GM12878 (cell line): ENCODE measurements at regions not wholly inside any gene's neighbourhood (a gene's known extent, or its start where the extent isn't known, plus 50 kb on each side); places are given as distances from the start of the nearest gene placed in this dataset.

Experiments used
- ATAC-seq: fragments of 200-7000 bp; cut with Tn5 transposase; 3 replicates; pipeline ENCODE4 v1.9.1; 2020; ENCODE audit warnings: mild to moderate bottlenecking, moderate library complexity
- BruUV-seq: library from RNA; stranded (reverse); fragments of 400-500 nt; replicated peaks from 2 replicates; lab custom pipeline; 2021; lab: Mats Ljungman, UMichigan
- CTCF ChIA-PET: fragments of 300-600 bp; sonication (Branson Sonifier 250); formaldehyde crosslinking; extraction: SDS; loops from one replicate; lab custom pipeline; 2021; ENCODE audit warnings: inconsistent platforms; lab: Yijun Ruan, JAX
- POLR2A ChIA-PET: fragments of 350-600 bp; formaldehyde crosslinking; extraction: SDS; loops from one replicate; lab custom pipeline; 2021; ENCODE audit warnings: inconsistent platforms; lab: Charles Lee
- RAD21 ChIA-PET: fragments of 300-600 bp; sonication (Branson Sonifier 250); formaldehyde crosslinking; loops from one replicate; lab custom pipeline; 2023; ENCODE audit warnings: antibody characterized with exemption; ENCODE audit not compliant: unreplicated experiment; lab: Charles Lee
- SMC1A ChIA-PET: fragments of 300-600 bp; sonication (Branson Sonifier 250); formaldehyde crosslinking; loops from one replicate; lab custom pipeline; 2023; ENCODE audit not compliant: unreplicated experiment, uncharacterized antibody; lab: Charles Lee
- DNase-seq: peaks from one replicate; pipeline ENCODE4 v3.0.0-alpha.2; 2011; ENCODE audit warnings: low read depth, low spot score
- FAIRE-seq: peaks from 3 replicates; lab custom pipeline; 2011; peaks lifted over from hg19 to GRCh38; lab: Jason Lieb, UNC
- H2AFZ ChIP-seq: 2 replicates; pipeline ENCODE4 v1.6.0; 2011; ENCODE audit warnings: low read depth, low read length, control low read depth; ENCODE audit not compliant: control insufficient read depth
- H3K27ac ChIP-seq: 2 replicates; pipeline ENCODE4 v1.5.1; 2011; ENCODE audit warnings: control low read depth; ENCODE audit not compliant: control insufficient read depth, insufficient read depth
- H3K27me3 ChIP-seq, 2 experiments: replicated peaks in 1 of 2; 2 replicates each; pipeline versions ENCODE4 v1.6.0 to v1.6.1; 2011; ENCODE audit warnings: low read length in 1 of 2; ENCODE audit not compliant: control insufficient read depth in 2 of 2, insufficient read depth in 2 of 2
- H3K36me3 ChIP-seq, 2 experiments: 2 replicates each; pipeline ENCODE4 v1.5.1; 2011; ENCODE audit warnings: low read length in 1 of 2; ENCODE audit not compliant: control insufficient read depth in 2 of 2, insufficient read depth in 2 of 2
- H3K4me1 ChIP-seq: 2 replicates; pipeline ENCODE4 v1.6.1; 2011; ENCODE audit warnings: mild to moderate bottlenecking, low read length, moderate library complexity, mixed read lengths; ENCODE audit not compliant: control insufficient read depth, insufficient read depth
- H3K4me2 ChIP-seq: 2 replicates; pipeline ENCODE4 v1.6.0; 2011; ENCODE audit warnings: control low read depth; ENCODE audit not compliant: control insufficient read depth, insufficient read depth
- H3K4me3 ChIP-seq: fragments of 200-600 bp; sonication (generic); 2 replicates; pipeline ENCODE4 v1.5.1; 2016
- H3K79me2 ChIP-seq: 2 replicates; pipeline ENCODE4 v1.6.0; 2011; ENCODE audit warnings: low read length; ENCODE audit not compliant: control insufficient read depth, insufficient read depth
- H3K9ac ChIP-seq: 2 replicates; pipeline ENCODE4 v1.8.0; 2011; ENCODE audit warnings: low read length, control low read depth, mixed read lengths; ENCODE audit not compliant: control insufficient read depth, insufficient read depth
- H3K9me3 ChIP-seq: replicated peaks from 3 replicates; pipeline ENCODE4 v1.5.1; 2011; ENCODE audit warnings: mild to moderate bottlenecking, low read length; ENCODE audit not compliant: control insufficient read depth, insufficient read depth
- H4K20me1 ChIP-seq: 2 replicates; pipeline ENCODE4 v1.6.0; 2011; ENCODE audit not compliant: control insufficient read depth, insufficient read depth
- BCL11A ChIP-seq: IDR thresholded peaks from 2 replicates; pipeline ENCODE4 v1.6.1; 2011; ENCODE audit warnings: low read depth, low read length
- MEF2A ChIP-seq: IDR thresholded peaks from 2 replicates; pipeline ENCODE4 v1.6.1; 2011; ENCODE audit warnings: low read depth, mild to moderate bottlenecking, low read length, moderate library complexity; ENCODE audit not compliant: insufficient read depth
- MTA2 ChIP-seq: fragments of 450-650 bp; IDR thresholded peaks from 2 replicates; pipeline ENCODE4 v1.6.1; 2016; ENCODE audit warnings: low read depth, mild to moderate bottlenecking, moderate library complexity
- MYB ChIP-seq: fragments of 150-350 bp; IDR thresholded peaks from 2 replicates; pipeline ENCODE4 v1.6.1; 2014; ENCODE audit warnings: mild to moderate bottlenecking, low read depth, low read length, borderline replicate concordance
- YBX1 ChIP-seq: fragments of 450-650 bp; IDR thresholded peaks from 2 replicates; pipeline ENCODE4 v1.6.1; 2016; ENCODE audit warnings: antibody characterized with exemption
- ZNF24 ChIP-seq: fragments of 450-650 bp; IDR thresholded peaks from 2 replicates; pipeline ENCODE4 v1.6.1; 2017; ENCODE audit warnings: antibody characterized with exemption, mild to moderate bottlenecking
- WGBS: methylation state at CpG from one replicate; pipeline ENCODE4 v1.1.6; 2016; ENCODE audit warnings: low lambda C conversion rate; ENCODE audit not compliant: insufficient replicate concordance, insufficient coverage; ENCODE audit errors: missing lambda C conversion rate; 5-methylcytosine and 5-hydroxymethylcytosine counted together
- in situ Hi-C: fragments of 300-500 bp; cut with MboI; formaldehyde crosslinking; loops from 9 replicates; pipeline ENCODE4 v1.14.3; 2018; ENCODE audit warnings: mixed read lengths
- intact Hi-C: fragments of 100-400 bp; cut with micrococcal nuclease; formaldehyde crosslinking; loops from one replicate; pipeline ENCODE4 v1.14.2; 2022; ENCODE audit not compliant: unreplicated experiment
- TF ChIP-seq, protein P1 (sequence below): fragments of 150-350 bp; IDR thresholded peaks from 2 replicates; pipeline ENCODE4 v1.6.1; 2016; ENCODE audit warnings: low read depth, low read length
- TF ChIP-seq, protein P2 (sequence below): fragments of 450-650 bp; IDR thresholded peaks from 2 replicates; pipeline ENCODE4 v1.6.1; 2017; ENCODE audit warnings: mild to moderate bottlenecking, moderate library complexity

DNA sequence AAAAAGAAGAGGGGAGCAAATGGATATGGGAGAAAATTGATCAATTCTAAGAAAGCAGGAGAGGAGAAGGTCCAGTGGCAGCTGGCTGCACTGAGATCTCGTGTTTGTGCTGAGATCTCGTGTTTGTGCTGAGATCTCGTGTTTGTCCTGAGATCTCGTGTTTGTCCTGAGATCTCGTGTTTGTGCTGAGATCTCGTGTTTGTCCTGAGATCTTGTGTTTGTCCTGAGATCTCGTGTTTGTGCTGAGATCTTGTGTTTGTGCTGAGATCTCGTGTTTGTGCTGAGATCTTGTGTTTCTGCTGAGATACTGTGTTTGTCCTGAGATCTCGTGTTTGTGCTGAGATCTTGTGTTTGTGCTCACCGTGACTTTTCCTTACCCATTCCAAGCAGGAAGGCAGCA, 254.4 kb downstream of the BCL2 start (continued):
- TF ChIP-seq, protein P1, sequence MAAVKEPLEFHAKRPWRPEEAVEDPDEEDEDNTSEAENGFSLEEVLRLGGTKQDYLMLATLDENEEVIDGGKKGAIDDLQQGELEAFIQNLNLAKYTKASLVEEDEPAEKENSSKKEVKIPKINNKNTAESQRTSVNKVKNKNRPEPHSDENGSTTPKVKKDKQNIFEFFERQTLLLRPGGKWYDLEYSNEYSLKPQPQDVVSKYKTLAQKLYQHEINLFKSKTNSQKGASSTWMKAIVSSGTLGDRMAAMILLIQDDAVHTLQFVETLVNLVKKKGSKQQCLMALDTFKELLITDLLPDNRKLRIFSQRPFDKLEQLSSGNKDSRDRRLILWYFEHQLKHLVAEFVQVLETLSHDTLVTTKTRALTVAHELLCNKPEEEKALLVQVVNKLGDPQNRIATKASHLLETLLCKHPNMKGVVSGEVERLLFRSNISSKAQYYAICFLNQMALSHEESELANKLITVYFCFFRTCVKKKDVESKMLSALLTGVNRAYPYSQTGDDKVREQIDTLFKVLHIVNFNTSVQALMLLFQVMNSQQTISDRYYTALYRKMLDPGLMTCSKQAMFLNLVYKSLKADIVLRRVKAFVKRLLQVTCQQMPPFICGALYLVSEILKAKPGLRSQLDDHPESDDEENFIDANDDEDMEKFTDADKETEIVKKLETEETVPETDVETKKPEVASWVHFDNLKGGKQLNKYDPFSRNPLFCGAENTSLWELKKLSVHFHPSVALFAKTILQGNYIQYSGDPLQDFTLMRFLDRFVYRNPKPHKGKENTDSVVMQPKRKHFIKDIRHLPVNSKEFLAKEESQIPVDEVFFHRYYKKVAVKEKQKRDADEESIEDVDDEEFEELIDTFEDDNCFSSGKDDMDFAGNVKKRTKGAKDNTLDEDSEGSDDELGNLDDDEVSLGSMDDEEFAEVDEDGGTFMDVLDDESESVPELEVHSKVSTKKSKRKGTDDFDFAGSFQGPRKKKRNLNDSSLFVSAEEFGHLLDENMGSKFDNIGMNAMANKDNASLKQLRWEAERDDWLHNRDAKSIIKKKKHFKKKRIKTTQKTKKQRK: no peak
- no peak for TF ChIP-seq YBX1

DNA sequence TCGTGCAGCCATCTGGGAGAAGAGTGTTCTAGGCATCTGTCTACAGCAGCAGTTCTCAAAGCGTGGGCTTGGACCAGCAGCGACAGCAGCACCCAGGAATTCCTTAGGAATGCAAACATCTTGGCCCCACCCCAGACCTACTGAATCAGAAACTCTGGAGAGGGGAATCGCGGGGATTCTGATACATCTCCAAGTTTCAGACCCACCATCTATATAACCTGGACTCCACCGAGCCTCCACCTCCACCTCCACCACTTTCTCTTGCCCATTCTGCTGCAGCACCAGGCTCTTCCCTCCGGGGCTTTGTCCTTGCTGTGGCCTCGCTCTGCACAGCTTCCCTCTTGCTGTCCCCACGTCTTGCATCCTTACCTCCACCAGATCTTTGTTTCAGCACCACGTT, 256.4 kb downstream of the BCL2 start:
- CTCF ChIA-PET: no interaction called here

More for the DNA sequence above, 256.4 kb downstream of the BCL2 start:
- ChIA-PET RAD21 (no interaction called here), POLR2A (no interaction called here), SMC1A (interaction anchor here (1.2 to 2.0 kb wide), 3 partner anchors 11 to 43 kb away, joined by 3 to 5 read pairs (median 4); no protein-coding TSS in a partner anchor)
- FAIRE-seq (no peak), ATAC-seq (no peak), DNase-seq (no peak)
- no peaks in the 10 kb centered on the region for H3K36me3 ChIP-seq
- H3K4me1 ChIP-seq: no peaks in the 10 kb centered on the region
- H3K4me2 ChIP-seq: no peak overlapping the region
- intact Hi-C loops (no loop called here), in situ Hi-C loops (no loop called here)
- H3K79me2 ChIP-seq: no peaks in the 10 kb centered on the region
- H3K9me3 ChIP-seq: no peaks in the 10 kb centered on the region; the same call in 2 of the 3 replicates
- no peak overlapping the region for H3K4me3 ChIP-seq
- 58% methylated on average over 10 of the region's 10 CpGs for WGBS
- no peaks in the 10 kb centered on the region for H3K27me3 ChIP-seq
- no peaks in the 10 kb centered on the region for H4K20me1 ChIP-seq
- TF ChIP-seq, protein P2, sequence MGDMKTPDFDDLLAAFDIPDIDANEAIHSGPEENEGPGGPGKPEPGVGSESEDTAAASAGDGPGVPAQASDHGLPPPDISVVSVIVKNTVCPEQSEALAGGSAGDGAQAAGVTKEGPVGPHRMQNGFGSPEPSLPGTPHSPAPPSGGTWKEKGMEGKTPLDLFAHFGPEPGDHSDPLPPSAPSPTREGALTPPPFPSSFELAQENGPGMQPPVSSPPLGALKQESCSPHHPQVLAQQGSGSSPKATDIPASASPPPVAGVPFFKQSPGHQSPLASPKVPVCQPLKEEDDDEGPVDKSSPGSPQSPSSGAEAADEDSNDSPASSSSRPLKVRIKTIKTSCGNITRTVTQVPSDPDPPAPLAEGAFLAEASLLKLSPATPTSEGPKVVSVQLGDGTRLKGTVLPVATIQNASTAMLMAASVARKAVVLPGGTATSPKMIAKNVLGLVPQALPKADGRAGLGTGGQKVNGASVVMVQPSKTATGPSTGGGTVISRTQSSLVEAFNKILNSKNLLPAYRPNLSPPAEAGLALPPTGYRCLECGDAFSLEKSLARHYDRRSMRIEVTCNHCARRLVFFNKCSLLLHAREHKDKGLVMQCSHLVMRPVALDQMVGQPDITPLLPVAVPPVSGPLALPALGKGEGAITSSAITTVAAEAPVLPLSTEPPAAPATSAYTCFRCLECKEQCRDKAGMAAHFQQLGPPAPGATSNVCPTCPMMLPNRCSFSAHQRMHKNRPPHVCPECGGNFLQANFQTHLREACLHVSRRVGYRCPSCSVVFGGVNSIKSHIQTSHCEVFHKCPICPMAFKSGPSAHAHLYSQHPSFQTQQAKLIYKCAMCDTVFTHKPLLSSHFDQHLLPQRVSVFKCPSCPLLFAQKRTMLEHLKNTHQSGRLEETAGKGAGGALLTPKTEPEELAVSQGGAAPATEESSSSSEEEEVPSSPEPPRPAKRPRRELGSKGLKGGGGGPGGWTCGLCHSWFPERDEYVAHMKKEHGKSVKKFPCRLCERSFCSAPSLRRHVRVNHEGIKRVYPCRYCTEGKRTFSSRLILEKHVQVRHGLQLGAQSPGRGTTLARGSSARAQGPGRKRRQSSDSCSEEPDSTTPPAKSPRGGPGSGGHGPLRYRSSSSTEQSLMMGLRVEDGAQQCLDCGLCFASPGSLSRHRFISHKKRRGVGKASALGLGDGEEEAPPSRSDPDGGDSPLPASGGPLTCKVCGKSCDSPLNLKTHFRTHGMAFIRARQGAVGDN: no peak
- TF ChIP-seq MEF2A: no peak
- TF ChIP-seq BCL11A: no peak
- TF ChIP-seq MYB: no peak
- no peak for TF ChIP-seq ZNF24
- no peak for TF ChIP-seq MTA2
- no peak overlapping the region for H3K27ac ChIP-seq
- no TSS peak for BruUV-seq
- H3K9ac ChIP-seq: no peak overlapping the region
- H2AFZ ChIP-seq: no peak overlapping the region
